Right lobe of liver (tissue), 6 donors: ENCODE measurements at regions not wholly inside any gene's neighbourhood (a gene's known extent, or its start where the extent isn't known, plus 50 kb on each side); places are given as distances from the start of the nearest gene placed in this dataset.

Experiments used
- ATAC-seq, 4 donors: fragments of 200-7000 bp; cut with Tn5 transposase; one replicate each; pipeline ENCODE4 v1.9.1; 2020; ENCODE audit warnings: mild to moderate bottlenecking in 4 of 4, moderate library complexity in 4 of 4
- DNase-seq, 3 donors: peaks; one replicate each; pipeline ENCODE4 v3.0.0-alpha.2; 2020
- H3K27ac ChIP-seq, 3 donors: fragments of 200-600 bp; one replicate each; pipeline ENCODE4 v1.8.0; 2022
- H3K27me3 ChIP-seq, 2 donors: fragments of 200-600 bp; one replicate each; pipeline ENCODE4 v1.8.0; 2022
- H3K36me3 ChIP-seq, 4 donors: fragments of 200-600 bp; sonication (generic) in 1 of 4; one replicate each; pipeline versions ENCODE4 v1.5.1 to v1.8.0; 2017 to 2022; ENCODE audit warnings: control low read depth in 1 of 4
- H3K4me1 ChIP-seq, 4 donors: fragments of 200-600 bp; sonication (generic) in 1 of 4; one replicate each; pipeline versions ENCODE4 v1.5.1 to v1.8.0; 2017 to 2022; ENCODE audit warnings: control low read depth in 1 of 4
- H3K4me3 ChIP-seq, 3 donors: fragments of 200-600 bp; one replicate each; pipeline ENCODE4 v1.8.0; 2022
- H3K9me3 ChIP-seq, 4 donors: fragments of 200-600 bp; sonication (generic) in 1 of 4; one replicate each; pipeline versions ENCODE4 v1.5.1 to v1.8.0; 2017 to 2022; ENCODE audit warnings: control low read depth in 1 of 4
- POLR2A ChIP-seq: fragments of 450-650 bp; IDR thresholded peaks from one replicate; pipeline ENCODE4 v1.6.1; 2017; ENCODE audit warnings: antibody characterized with exemption, mild to moderate bottlenecking
- WGBS: methylation state at CpG from one replicate; pipeline ENCODE4 v1.1.6; 2018; ENCODE audit warnings: low coverage, low lambda C conversion rate; ENCODE audit not compliant: insufficient coverage; ENCODE audit errors: missing lambda C conversion rate; 5-methylcytosine and 5-hydroxymethylcytosine counted together
- intact Hi-C, 2 donors: fragments of 100-400 bp; cut with DNase I; formaldehyde crosslinking; loops; one replicate each; pipeline versions ENCODE4 v1.11.2 to v1.14.1; 2022
- TF ChIP-seq, protein P1 (sequence below), 4 donors: fragments of 200-600 bp in 3 of 4; fragments of 450-650 bp in 1 of 4; IDR thresholded peaks; one replicate each; pipeline versions ENCODE4 v1.5.1 to v1.8.0; 2016 to 2022; ENCODE audit warnings: antibody characterized with exemption in 4 of 4, mild to moderate bottlenecking in 2 of 4
- donor health status: DM: no; HTN: yes; CAD: no.
- donor health status: DM: no; HTN: no; CAD: no.
- donor health status: DM: no; HTN: no; CAD: no.
- donor health status: DM: no; HTN: yes; CAD: no.
- donor health status: DM: no; HTN: yes; CAD: no.

GRCh38 chr5:159449925-159450324, 119.6 kb upstream of the IL12B start:
- no peaks in the 10 kb centered on the region for H3K4me1 ChIP-seq
- H3K36me3 ChIP-seq, result no peaks in the 10 kb centered on the region
- ATAC-seq (peak in 1 of 4 donors; percentile 16), DNase-seq (no peak)
- no peaks in the 10 kb centered on the region for H3K9me3 ChIP-seq
- no peak overlapping the region for H3K27ac ChIP-seq
- H3K4me3 ChIP-seq, result no peak overlapping the region
- TF ChIP-seq, protein P1, sequence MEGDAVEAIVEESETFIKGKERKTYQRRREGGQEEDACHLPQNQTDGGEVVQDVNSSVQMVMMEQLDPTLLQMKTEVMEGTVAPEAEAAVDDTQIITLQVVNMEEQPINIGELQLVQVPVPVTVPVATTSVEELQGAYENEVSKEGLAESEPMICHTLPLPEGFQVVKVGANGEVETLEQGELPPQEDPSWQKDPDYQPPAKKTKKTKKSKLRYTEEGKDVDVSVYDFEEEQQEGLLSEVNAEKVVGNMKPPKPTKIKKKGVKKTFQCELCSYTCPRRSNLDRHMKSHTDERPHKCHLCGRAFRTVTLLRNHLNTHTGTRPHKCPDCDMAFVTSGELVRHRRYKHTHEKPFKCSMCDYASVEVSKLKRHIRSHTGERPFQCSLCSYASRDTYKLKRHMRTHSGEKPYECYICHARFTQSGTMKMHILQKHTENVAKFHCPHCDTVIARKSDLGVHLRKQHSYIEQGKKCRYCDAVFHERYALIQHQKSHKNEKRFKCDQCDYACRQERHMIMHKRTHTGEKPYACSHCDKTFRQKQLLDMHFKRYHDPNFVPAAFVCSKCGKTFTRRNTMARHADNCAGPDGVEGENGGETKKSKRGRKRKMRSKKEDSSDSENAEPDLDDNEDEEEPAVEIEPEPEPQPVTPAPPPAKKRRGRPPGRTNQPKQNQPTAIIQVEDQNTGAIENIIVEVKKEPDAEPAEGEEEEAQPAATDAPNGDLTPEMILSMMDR (IDR thresholded peaks at IDR 0.05), result no peak
- no peak for TF ChIP-seq POLR2A
- WGBS, result 80% methylated on average over 5 of the region's 7 CpGs
- no peaks in the 10 kb centered on the region for H3K27me3 ChIP-seq
- intact Hi-C loops, result loop anchor here in 1 of 2 donors (5.0 kb wide), 1 partner anchor 537 kb away; no protein-coding TSS in a partner anchor

- Histone ChIP-seq H3K9me3 (no peaks in the 10 kb centered on the region), H3K4me1 (no peaks in the 10 kb centered on the region), H3K4me3 (no peak overlapping the region), H3K27me3 (no peaks in the 10 kb centered on the region), H3K27ac (no peak overlapping the region), H3K36me3 (no peaks in the 10 kb centered on the region)
- ATAC-seq, result no peak
- WGBS, result 78% methylated on average over 4 of the region's 4 CpGs
- intact Hi-C loops, result no loop called here
- TF ChIP-seq, protein P1 (IDR thresholded peaks at IDR 0.05), result no peak
- no peak for TF ChIP-seq POLR2A
- no peak for DNase-seq
These were observed 120.1 kb upstream of the IL12B start for GRCh38 chr5:159450417-159450816.

- Histone ChIP-seq H3K27ac (no peak overlapping the region), H3K27me3 (no peaks in the 10 kb centered on the region), H3K36me3 (no peaks in the 10 kb centered on the region), H3K9me3 (no peaks in the 10 kb centered on the region), H3K4me1 (no peaks in the 10 kb centered on the region), H3K4me3 (no peak overlapping the region)
- WGBS, result 64% methylated on average over 12 of the region's 13 CpGs
- peak in 3 of 4 donors; percentile 25 to 84 (median 35) for ATAC-seq
- TF ChIP-seq, protein P1 (IDR thresholded peaks at IDR 0.05), result no peak
- DNase-seq, result no peak
- intact Hi-C loops, result no loop called here
These were observed 121.1 kb upstream of the IL12B start for GRCh38 chr5:159451197-159452052.

- 56% methylated on average over 11 of the region's 11 CpGs for WGBS
- H3K36me3 ChIP-seq, result no peaks in the 10 kb centered on the region
- DNase-seq, result no peak
- intact Hi-C loops, result no loop called here
- no peak overlapping the region for H3K27ac ChIP-seq
- no peaks in the 10 kb centered on the region for H3K9me3 ChIP-seq
- no peaks in the 10 kb centered on the region for H3K4me1 ChIP-seq
- no peaks in the 10 kb centered on the region for H3K27me3 ChIP-seq
- H3K4me3 ChIP-seq, result no peak overlapping the region
- TF ChIP-seq, protein P1 (IDR thresholded peaks at IDR 0.05), result no peak
- TF ChIP-seq POLR2A, result no peak
- no peak for ATAC-seq
These were observed 122.3 kb upstream of the IL12B start for GRCh38 chr5:159452480-159453167.
